ENCODE measurements at regions not wholly inside any gene's neighbourhood (a gene's known extent, or its start where the extent isn't known, plus 50 kb on each side); places are given as distances from the start of the nearest gene placed in this dataset.

DNA sequence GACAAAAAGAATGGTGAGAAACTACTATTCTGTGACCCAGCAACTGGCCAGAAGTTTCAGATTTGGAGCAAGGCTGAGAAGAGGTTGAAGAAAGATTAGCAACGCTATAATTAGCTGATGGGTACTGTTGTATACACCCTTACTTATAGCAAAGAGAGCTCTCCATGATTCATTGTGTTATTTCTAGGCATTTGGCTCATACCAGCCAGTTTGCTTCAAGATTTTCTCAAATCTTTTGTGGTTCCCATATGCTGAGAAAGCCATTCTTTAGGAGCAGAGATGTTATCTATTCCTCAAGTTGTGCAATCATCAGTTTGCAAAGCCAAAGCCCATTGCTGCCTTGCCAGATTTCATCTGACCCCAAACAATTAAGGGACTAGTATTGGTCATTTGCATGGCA is 179.4 kb downstream of the ETS1 start:
- H3K27ac Mint-ChIP-seq: no peak overlapping the region
- no peaks in the 10 kb centered on the region for H3K36me3 Mint-ChIP-seq (ENCODE audit: low read depth)
- H3K4me1 Mint-ChIP-seq: peaks cover 17% of the 10 kb centered on the region
- no peak for DNase-seq
- no peaks in the 10 kb centered on the region for H3K27me3 Mint-ChIP-seq
- peaks cover 5% of the 10 kb centered on the region for H3K9me3 Mint-ChIP-seq
- no peak overlapping the region for H3K4me3 Mint-ChIP-seq
- intact Hi-C loops (cut with micrococcal nuclease): no loop called here

DNA sequence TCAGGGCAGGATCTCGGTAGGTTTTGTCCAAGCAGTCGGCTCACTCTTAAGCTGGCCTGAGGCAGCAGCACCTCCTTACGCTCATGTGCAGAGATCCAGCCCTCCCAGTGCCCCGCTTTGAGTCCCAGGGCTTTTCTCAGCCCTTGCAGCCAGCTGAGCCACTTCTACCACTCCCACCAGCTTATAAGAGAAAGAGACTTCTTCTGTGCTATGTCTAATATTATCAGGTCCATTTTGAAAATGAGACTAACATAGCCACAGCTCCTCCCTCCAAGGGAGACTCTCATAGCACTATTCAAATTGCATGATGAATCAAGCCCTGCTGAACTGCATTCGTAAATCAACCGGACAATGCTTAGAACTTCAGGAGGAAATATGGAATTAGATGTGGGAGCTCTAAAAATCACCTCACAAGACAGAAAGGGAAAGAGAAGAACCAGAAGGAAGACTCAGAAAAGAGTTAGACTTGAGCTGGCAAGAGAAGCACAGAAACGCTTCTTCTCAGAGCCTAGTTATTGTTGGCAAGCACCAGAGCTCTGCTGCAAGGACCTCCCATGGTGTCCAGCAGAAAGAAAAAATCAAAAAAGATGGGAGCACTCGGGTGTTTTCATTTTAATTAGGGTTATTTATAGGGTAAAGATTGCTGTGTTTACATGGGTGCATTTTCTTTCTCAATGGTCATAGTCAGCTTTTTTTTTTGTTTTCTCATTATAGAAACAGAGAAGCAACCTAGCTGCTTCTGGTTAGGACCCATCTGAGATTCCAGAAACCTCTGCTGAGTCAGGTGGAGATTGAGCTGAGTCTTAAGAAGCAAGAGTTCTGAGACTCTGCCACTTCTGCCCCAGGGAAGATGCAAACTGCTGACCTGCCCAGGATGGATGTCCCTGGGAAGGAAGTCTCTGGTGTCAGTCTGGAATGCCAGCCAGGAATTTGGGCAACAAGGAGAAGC is 181.4 kb downstream of the ETS1 start:
- no peaks in the 10 kb centered on the region for H3K27me3 Mint-ChIP-seq
- H3K9me3 Mint-ChIP-seq: peaks cover 5% of the 10 kb centered on the region
- H3K4me3 Mint-ChIP-seq: no peak overlapping the region
- DNase-seq: no peak
- no peak overlapping the region for H3K27ac Mint-ChIP-seq
- intact Hi-C loops (cut with micrococcal nuclease): no loop called here
- H3K36me3 Mint-ChIP-seq (ENCODE audit: low read depth): no peaks in the 10 kb centered on the region
- peaks cover 8% of the 10 kb centered on the region for H3K4me1 Mint-ChIP-seq

DNA sequence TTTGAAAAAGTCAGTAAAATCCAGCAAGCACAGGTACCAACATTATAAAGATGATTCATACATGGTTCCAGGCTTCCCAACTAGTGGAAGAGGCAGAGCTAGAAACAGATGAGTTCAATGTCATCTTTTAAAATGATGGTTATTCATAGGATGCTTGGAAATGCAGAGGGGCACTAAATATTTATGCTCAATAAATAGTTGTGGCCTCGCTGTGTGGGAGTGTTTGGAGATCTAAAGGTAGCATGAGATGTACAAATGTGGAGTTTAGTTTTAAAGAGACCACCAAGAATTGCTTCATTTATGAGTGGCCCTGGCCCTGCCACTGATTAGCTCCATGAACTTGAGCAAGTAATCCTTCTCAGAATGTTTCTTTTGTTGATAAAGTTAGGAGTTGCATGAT is 182.2 kb downstream of the ETS1 start:
- peaks cover 2% of the 10 kb centered on the region for H3K9me3 Mint-ChIP-seq
- intact Hi-C loops (cut with micrococcal nuclease): no loop called here
- H3K36me3 Mint-ChIP-seq (ENCODE audit: low read depth): no peaks in the 10 kb centered on the region
- DNase-seq: no peak
- peaks cover 8% of the 10 kb centered on the region for H3K4me1 Mint-ChIP-seq
- H3K27me3 Mint-ChIP-seq: no peaks in the 10 kb centered on the region
- H3K4me3 Mint-ChIP-seq: no peak overlapping the region
- no peak overlapping the region for H3K27ac Mint-ChIP-seq

DNA sequence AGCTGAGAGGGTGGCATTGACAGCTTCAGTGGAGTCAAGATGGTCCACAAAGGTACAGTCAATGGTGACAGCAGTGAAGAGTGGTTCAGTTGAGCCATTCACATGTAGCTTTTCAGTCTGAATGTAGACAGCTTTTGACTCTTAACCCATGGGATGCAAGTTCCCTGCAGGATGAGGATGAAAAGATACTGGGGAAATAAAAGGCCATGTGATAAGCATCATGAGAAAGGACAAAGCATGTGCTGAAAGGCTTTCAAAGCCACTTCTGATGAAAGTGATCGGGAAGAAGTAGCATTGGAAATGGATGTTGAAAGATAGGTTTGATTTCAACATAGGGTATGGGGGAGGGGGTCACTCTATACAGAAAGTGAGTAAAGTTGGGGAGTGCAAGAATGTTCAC is 182.9 kb downstream of the ETS1 start:
- no peak for DNase-seq
- no peaks in the 10 kb centered on the region for H3K36me3 Mint-ChIP-seq (ENCODE audit: low read depth)
- H3K27ac Mint-ChIP-seq: no peak overlapping the region
- H3K4me1 Mint-ChIP-seq: peaks cover 8% of the 10 kb centered on the region
- no peak overlapping the region for H3K4me3 Mint-ChIP-seq
- no peaks in the 10 kb centered on the region for H3K27me3 Mint-ChIP-seq
- no peaks in the 10 kb centered on the region for H3K9me3 Mint-ChIP-seq
- intact Hi-C loops (cut with micrococcal nuclease): no loop called here

DNA sequence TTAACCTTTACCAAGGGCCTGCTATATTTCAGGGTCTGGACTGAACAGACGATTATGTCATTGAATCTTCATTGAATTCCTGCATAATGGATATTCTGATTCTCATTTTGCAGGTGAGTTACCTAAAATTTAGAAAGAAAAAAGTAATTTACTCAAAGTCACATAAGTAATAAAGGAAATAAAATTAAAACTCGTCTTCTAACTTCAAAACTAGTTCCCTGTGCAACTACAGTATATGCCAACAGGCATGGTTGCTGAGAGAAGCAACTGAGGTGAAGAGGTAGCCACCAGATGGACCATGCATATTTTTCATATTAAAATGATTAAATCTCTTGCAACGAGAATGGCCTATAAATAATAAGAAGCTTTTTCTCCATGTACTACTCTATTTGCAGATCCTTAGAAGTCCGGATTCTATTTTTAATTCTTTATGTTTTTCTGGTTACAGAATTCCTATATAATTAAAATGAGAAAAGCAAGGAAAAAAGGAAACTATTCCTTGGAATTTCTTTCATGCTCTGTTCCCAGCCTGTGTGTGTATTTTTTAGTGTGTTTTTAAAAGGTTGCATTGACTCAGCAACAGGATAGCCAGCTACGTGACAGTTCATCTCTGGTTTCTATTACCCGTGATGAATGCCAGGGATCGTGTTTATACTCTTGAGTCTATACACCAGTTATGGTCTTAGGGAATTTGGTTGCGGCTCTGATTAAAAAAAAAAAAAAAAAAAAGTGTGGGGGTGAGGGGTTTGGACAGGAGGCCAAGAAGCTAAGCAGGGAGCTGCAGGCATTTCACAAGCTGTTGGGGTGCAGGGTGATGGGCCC is 186.8 kb downstream of the ETS1 start:
- Mint-ChIP-seq H3K4me3 (no peak overlapping the region), H3K36me3 (ENCODE audit: low read depth) (no peaks in the 10 kb centered on the region), H3K27me3 (no peaks in the 10 kb centered on the region), H3K9me3 (no peaks in the 10 kb centered on the region), H3K27ac (no peak overlapping the region), H3K4me1 (peaks cover 7% of the 10 kb centered on the region)
- DNase-seq: no peak
- intact Hi-C loops (cut with micrococcal nuclease): no loop called here

DNA sequence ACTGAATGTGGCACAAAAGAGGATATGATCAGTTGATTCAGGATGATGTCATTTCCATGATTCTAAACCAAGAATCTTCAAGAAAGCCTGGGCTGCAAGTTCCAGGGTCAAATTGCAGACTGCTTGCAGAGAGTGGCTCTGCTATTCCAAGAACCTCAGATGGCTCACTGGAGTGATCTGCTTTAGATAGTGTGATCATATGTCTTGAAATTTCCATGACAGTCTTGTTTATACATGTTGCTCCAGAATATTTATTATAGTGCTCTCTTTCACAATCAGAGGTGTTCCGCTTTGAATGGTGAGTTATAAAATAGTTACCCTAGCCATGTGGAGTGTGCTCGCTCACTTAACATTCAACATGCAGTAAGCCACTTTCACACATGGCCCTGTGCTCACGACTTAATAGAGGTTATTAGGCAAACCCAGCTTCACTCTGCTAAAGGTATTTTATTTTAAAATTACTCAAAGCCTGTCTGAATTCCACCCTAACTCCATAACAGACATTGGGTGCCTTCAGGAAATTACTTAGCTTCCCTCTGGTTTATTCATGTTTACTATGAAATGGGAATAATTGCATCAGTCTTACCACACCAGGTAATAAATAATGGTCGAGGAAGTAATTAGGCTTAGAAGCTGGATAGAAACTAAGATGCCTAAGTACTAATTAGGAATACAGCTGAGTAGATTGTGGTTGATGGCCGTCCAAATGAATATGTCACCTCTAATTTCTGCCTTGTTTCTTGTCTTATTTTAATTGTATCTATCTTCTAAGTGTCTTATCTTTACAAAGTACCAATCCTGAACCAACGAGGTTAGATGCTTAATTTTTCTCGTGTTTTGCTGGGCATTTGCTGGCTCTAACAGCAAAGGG is 187.9 kb downstream of the ETS1 start:
- Mint-ChIP-seq H3K9me3 (no peaks in the 10 kb centered on the region), H3K4me3 (no peak overlapping the region), H3K27me3 (no peaks in the 10 kb centered on the region), H3K36me3 (ENCODE audit: low read depth) (no peaks in the 10 kb centered on the region), H3K27ac (no peak overlapping the region), H3K4me1 (peaks cover 9% of the 10 kb centered on the region)
- DNase-seq: no peak
- intact Hi-C loops (cut with micrococcal nuclease): no loop called here

DNA sequence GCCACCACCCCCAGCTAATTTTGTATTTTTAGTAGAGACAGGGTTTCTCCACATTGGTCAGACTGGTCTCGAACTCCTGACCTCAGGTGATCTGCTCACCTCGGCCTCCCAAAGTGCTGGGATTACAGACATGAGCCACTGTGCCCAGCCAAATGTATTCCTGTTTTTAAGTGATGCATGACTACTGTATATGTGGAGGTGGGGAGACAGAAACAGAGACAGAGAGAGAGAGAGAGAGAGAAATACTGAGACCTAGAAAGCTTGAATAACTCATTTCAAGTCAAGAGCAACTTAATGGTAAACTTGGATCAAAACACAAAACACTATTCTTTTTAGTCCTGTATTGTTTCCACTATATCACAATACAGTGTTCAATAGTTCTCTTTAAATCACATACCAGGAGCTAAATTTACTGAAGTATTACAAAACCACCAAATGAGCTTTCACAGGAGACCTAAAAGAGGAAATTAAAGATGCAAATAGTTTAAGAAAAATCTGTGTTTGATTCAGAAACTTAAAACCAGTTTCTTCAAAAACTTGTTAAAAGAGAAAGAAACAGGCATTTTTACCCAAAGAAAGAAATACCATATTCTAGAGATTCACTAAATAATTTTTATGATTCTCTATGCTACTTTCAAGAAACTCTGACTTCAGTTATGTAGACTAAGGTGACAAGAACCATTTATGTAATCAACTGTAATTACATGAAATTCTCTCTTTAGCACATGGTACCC is 188.7 kb downstream of the ETS1 start:
- H3K4me1 Mint-ChIP-seq: peaks cover 9% of the 10 kb centered on the region
- peak overlapping the region; percentile 47 for H3K27ac Mint-ChIP-seq
- H3K27me3 Mint-ChIP-seq: no peaks in the 10 kb centered on the region
- intact Hi-C loops (cut with micrococcal nuclease): no loop called here
- no peaks in the 10 kb centered on the region for H3K9me3 Mint-ChIP-seq
- H3K4me3 Mint-ChIP-seq: no peak overlapping the region
- no peak for DNase-seq
- no peaks in the 10 kb centered on the region for H3K36me3 Mint-ChIP-seq (ENCODE audit: low read depth)

DNA sequence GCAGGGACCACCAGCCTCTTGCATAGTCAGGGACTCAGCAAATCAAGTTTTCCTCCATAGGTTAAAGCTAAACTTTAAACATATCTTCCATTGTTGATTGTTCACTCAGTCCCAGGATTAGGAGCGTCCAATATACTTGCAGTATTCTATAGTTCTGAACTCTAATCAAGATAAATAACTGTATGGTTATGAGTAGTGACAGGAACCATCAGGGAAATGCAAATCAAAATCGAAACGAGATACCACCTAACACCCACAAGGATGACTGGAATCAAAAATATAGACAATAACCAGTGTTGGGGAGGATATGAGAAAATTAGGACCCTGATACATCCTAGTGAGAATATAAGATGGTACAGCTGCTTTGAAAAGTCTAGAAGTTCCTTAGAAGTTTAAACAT is 190.0 kb downstream of the ETS1 start:
- no peak for DNase-seq
- no peak overlapping the region for H3K27ac Mint-ChIP-seq
- H3K9me3 Mint-ChIP-seq: peaks cover 5% of the 10 kb centered on the region
- H3K36me3 Mint-ChIP-seq (ENCODE audit: low read depth): no peaks in the 10 kb centered on the region
- H3K27me3 Mint-ChIP-seq: no peaks in the 10 kb centered on the region
- intact Hi-C loops (cut with micrococcal nuclease): no loop called here
- peaks cover 14% of the 10 kb centered on the region for H3K4me1 Mint-ChIP-seq
- no peak overlapping the region for H3K4me3 Mint-ChIP-seq

DNA sequence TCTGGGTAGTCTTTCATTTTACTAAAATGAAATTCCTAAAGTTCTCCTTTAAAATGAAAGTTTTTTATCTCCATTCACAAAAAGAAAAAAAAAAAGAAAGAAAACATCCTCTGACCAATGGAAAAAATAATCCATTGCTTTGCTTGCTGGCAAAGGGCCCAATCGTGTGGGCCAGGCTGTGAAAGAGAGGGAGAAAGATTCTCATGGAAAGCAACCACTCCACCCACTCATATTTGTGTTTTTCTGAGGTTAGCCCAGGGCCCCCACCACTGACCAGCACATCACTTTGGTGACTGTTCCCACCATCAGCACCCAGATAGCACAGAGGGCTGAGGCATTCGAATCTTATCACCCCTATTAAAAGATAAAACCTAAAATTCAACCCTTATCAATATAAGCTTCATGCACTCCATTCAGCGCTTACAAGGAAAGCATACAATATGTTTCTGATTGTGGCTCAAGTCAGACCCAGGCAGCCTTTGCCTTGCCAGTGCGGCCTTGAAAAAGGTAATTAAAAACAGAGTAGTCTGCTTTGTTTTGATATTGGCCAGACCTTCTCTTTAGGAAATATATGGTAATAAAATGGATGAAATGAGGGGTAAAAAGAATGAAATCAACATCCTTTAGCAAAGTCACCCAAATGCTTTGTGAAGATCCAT is 192.8 kb downstream of the ETS1 start:
- Mint-ChIP-seq H3K4me3 (no peak overlapping the region), H3K27me3 (no peaks in the 10 kb centered on the region), H3K4me1 (peaks cover 12% of the 10 kb centered on the region), H3K36me3 (ENCODE audit: low read depth) (no peaks in the 10 kb centered on the region), H3K27ac (no peak overlapping the region), H3K9me3 (peaks cover 5% of the 10 kb centered on the region)
- intact Hi-C loops (cut with micrococcal nuclease): no loop called here
- no peak for DNase-seq

DNA sequence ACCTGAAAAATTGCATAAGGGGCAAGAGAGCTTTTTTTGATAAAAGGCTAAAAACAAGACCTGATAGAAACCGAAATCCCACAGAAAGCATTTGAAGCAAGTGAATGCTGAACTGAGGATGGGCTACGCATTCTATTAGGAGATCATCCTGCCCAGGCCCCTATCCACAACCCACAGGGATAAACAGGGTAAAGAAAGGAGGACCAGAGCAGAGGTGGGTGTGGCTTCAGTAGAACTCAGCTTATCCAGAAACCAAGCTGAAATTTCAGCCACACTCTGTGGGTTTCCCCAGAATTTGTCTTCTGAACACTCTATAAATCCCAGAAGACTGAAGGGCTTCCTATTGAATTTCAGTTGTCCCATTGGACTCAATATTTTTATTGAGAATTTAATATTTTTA is 195.1 kb downstream of the ETS1 start:
- Mint-ChIP-seq H3K27ac (no peak overlapping the region), H3K9me3 (peaks cover 5% of the 10 kb centered on the region), H3K36me3 (ENCODE audit: low read depth) (no peaks in the 10 kb centered on the region), H3K27me3 (no peaks in the 10 kb centered on the region), H3K4me1 (peaks cover 13% of the 10 kb centered on the region), H3K4me3 (no peak overlapping the region)
- intact Hi-C loops (cut with micrococcal nuclease): no loop called here
- no peak for DNase-seq

DNA sequence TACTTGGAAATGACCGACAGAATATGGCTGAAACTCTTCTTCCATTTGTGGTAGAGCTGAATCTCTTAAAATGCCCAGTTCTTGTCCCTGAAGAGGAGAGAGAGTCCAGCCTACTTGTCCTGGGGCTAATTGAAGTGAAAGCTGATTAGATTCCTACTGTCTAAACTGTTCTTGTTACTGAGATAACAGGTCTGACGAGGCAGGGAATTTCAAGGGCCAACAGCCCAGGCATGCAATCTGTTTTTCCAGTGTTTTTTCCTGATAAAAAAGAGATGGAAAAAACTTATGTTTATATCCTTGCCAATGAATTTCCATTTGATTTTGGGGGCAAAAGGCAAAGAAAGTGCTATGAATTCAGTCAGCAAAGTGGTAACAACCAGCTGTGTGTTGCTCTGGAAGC is 195.5 kb downstream of the ETS1 start:
- Mint-ChIP-seq H3K27me3 (no peaks in the 10 kb centered on the region), H3K9me3 (peaks cover 5% of the 10 kb centered on the region), H3K27ac (no peak overlapping the region), H3K4me3 (no peak overlapping the region), H3K4me1 (peaks cover 16% of the 10 kb centered on the region), H3K36me3 (ENCODE audit: low read depth) (no peaks in the 10 kb centered on the region)
- intact Hi-C loops (cut with micrococcal nuclease): no loop called here
- no peak for DNase-seq

DNA sequence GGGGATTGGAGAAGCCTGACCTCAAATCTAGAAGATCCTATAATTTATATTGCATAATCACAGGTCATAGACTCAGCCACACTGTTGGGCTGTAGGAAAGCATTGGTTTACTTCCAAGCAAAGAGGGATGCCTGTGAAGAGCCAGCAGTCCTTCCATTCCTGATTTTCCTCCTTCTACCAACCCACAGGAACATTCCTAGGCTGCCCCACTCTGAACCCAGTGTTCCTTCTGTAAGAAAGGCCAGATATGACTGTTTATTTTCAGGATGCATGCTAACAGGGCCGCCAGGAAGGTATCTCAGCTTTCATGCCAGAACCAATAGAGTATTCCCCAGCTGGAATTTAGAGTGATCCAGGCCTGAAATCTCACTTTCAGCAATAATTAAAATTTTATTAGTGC is 197.1 kb downstream of the ETS1 start:
- H3K27me3 Mint-ChIP-seq: no peaks in the 10 kb centered on the region
- intact Hi-C loops (cut with micrococcal nuclease): no loop called here
- peaks cover 5% of the 10 kb centered on the region for H3K9me3 Mint-ChIP-seq
- peaks cover 16% of the 10 kb centered on the region for H3K4me1 Mint-ChIP-seq
- H3K4me3 Mint-ChIP-seq: no peak overlapping the region
- no peaks in the 10 kb centered on the region for H3K36me3 Mint-ChIP-seq (ENCODE audit: low read depth)
- no peak for DNase-seq
- H3K27ac Mint-ChIP-seq: no peak overlapping the region

DNA sequence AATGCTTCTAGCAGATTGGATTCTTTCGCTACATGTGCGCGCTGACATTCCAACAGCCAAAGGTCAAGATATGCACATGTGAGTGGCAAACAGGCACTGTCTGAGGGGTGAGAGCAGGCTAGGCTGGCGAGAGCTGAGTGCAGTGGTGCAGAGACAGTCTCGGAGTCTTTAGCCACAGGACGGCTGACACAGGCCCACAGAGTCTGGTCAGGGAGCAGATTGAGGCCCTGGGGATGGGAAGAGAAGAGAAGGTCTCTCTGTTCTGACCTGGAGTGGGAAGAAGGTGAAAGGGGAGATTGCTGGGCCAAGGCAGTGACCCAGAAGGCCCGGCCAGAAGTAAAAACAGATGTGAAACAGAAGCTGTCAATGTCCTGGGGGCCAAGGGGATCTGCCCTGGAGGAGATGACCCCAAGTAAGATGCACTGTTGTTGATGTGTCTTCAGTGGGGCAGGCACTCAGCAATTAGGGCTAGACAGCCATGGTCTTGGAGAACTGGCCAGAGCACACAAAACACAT is 197.8 kb downstream of the ETS1 start:
- intact Hi-C loops (cut with micrococcal nuclease): no loop called here
- peaks cover 5% of the 10 kb centered on the region for H3K9me3 Mint-ChIP-seq
- no peak for DNase-seq
- H3K4me1 Mint-ChIP-seq: peaks cover 16% of the 10 kb centered on the region
- no peak overlapping the region for H3K27ac Mint-ChIP-seq
- H3K4me3 Mint-ChIP-seq: no peak overlapping the region
- H3K27me3 Mint-ChIP-seq: no peaks in the 10 kb centered on the region
- no peaks in the 10 kb centered on the region for H3K36me3 Mint-ChIP-seq (ENCODE audit: low read depth)

Data from activated CD4-positive, alpha-beta T cell treated with anti-CD3 and anti-CD28 coated beads, Interleukin-2, amount 10 ng/mL, durations not matched to agents 24 days and 14 days (primary cell).